GM23248 (cell line): ENCODE measurements at regions not wholly inside any gene's neighbourhood (a gene's known extent, or its start where the extent isn't known, plus 50 kb on each side); places are given as distances from the start of the nearest gene placed in this dataset.
"Not testable (repeated sequence)": the region's sequence is repeated elsewhere in the genome, so short reads cannot be mapped to it uniquely, and the experiment has no call there.

ENCODE experiments used
- DNase-seq: peaks from one replicate; pipeline ENCODE4 v3.0.0-alpha.2; 2015
- H2AFZ ChIP-seq: fragments of 200-600 bp; sonication (generic); 2 replicates; pipeline ENCODE4 v1.6.1; 2016; ENCODE audit warnings: antibody characterized with exemption
- H3F3A ChIP-seq: fragments of 200-600 bp; sonication (generic); 2 replicates; pipeline ENCODE4 v1.6.1; 2016; ENCODE audit warnings: mild to moderate bottlenecking, antibody characterized with exemption, mixed run types; ENCODE audit not compliant: insufficient read depth
- H3K27ac ChIP-seq: fragments of 200-600 bp; sonication (generic); 2 replicates; pipeline ENCODE4 v1.5.1; 2016; ENCODE audit warnings: mild to moderate bottlenecking
- H3K27me3 ChIP-seq: fragments of 200-600 bp; sonication (generic); replicated peaks from 2 replicates; pipeline ENCODE4 v1.6.1; 2016; ENCODE audit warnings: mild to moderate bottlenecking; ENCODE audit not compliant: insufficient read depth
- H3K36me3 ChIP-seq: fragments of 200-600 bp; sonication (generic); 2 replicates; pipeline ENCODE4 v1.6.1; 2016; ENCODE audit warnings: low read depth, mild to moderate bottlenecking
- H3K4me1 ChIP-seq: fragments of 200-600 bp; sonication (generic); 2 replicates; pipeline ENCODE4 v1.6.1; 2016; ENCODE audit warnings: mild to moderate bottlenecking; ENCODE audit not compliant: insufficient read depth
- H3K4me2 ChIP-seq: fragments of 200-600 bp; sonication (generic); one replicate; pipeline ENCODE4 v1.6.1; 2016; ENCODE audit warnings: mild to moderate bottlenecking; ENCODE audit not compliant: unreplicated experiment
- H3K4me3 ChIP-seq: fragments of 200-600 bp; sonication (generic); 2 replicates; pipeline ENCODE4 v1.5.1; 2016; ENCODE audit warnings: mild to moderate bottlenecking
- H3K79me2 ChIP-seq: fragments of 200-600 bp; sonication (generic); 2 replicates; pipeline ENCODE4 v1.6.1; 2016; ENCODE audit warnings: mild to moderate bottlenecking; ENCODE audit not compliant: insufficient read depth
- H3K9ac ChIP-seq: fragments of 200-600 bp; sonication (generic); 2 replicates; pipeline ENCODE4 v1.6.1; 2016; ENCODE audit warnings: mild to moderate bottlenecking
- H3K9me2 ChIP-seq: fragments of 200-600 bp; sonication (generic); 2 replicates; pipeline ENCODE4 v1.6.1; 2016; ENCODE audit warnings: mixed run types, mild to moderate bottlenecking, moderate library complexity; ENCODE audit not compliant: insufficient read depth
- H3K9me3 ChIP-seq: fragments of 200-600 bp; sonication (generic); one replicate; pipeline ENCODE4 v1.6.1; 2017; ENCODE audit warnings: low read depth
- H4K20me1 ChIP-seq: fragments of 200-600 bp; sonication (generic); 2 replicates; pipeline ENCODE4 v1.6.0; 2016; ENCODE audit not compliant: insufficient read depth
- EZH2 ChIP-seq: fragments of 200-600 bp; sonication (generic); IDR thresholded peaks from 2 replicates; pipeline ENCODE4 v1.6.1; 2018; ENCODE audit warnings: antibody characterized with exemption, mild to moderate bottlenecking; ENCODE audit not compliant: insufficient read depth, poor library complexity, severe bottlenecking
- EZH2phosphoT487 ChIP-seq: fragments of 200-600 bp; sonication (generic); IDR thresholded peaks from 2 replicates; pipeline ENCODE4 v1.6.1; 2018; ENCODE audit warnings: antibody characterized with exemption, moderate library complexity, mild to moderate bottlenecking, low read depth; ENCODE audit not compliant: insufficient read depth
- WGBS, 2 experiments: methylation state at CpG; one replicate each; pipeline ENCODE4 v1.1.6; 2015 to 2017; ENCODE audit warnings: low lambda C conversion rate in 2 of 2, low coverage in 1 of 2; ENCODE audit errors: missing lambda C conversion rate in 2 of 2; 5-methylcytosine and 5-hydroxymethylcytosine counted together
- in situ Hi-C: fragments of 300-500 bp; cut with MboI; formaldehyde crosslinking; loops from 2 replicates; pipeline ENCODE4 v1.15.0; 2020

DNA sequence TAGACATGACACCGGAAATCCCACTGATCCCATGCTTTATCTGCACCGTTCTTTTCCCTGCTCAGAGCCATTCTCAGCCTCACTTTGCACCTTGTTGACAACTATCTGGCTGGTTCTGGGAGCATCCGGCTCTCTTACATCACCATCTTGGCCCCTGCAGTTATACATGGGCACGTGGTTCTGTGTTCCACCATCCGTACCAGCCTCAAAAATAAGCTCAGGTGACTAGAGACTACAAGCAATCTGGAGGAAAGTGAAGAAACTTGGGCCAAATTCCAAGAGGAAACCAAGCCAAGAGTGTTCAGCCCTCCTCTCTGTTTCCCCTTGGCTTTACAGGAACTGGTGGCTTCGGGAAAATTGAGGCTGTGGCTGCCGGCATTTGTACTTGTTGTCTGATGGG lies 244.6 kb upstream of the ACVR2A start:
- no peak overlapping the region for H3K4me3 ChIP-seq
- no peaks in the 10 kb centered on the region for H3K36me3 ChIP-seq
- in situ Hi-C loops: no loop called here
- no peaks in the 10 kb centered on the region for H3K4me1 ChIP-seq
- TF ChIP-seq EZH2 (no peak), EZH2phosphoT487 (no peak)
- H3K27ac ChIP-seq: no peak overlapping the region
- H2AFZ ChIP-seq: no peak overlapping the region
- no peaks in the 10 kb centered on the region for H3K9me2 ChIP-seq
- H3K79me2 ChIP-seq: no peaks in the 10 kb centered on the region
- no peaks in the 10 kb centered on the region for H3K9me3 ChIP-seq
- H4K20me1 ChIP-seq: no peaks in the 10 kb centered on the region
- no peaks in the 10 kb centered on the region; the same call in 1 of the 2 replicates for H3K27me3 ChIP-seq
- H3F3A ChIP-seq: no peaks in the 10 kb centered on the region
- H3K9ac ChIP-seq: no peak overlapping the region
- DNase-seq: no peak
- 66 to 69% methylated on average over 7 of the region's 7 CpGs for WGBS, 2 experiments
- H3K4me2 ChIP-seq: no peak overlapping the region

- Histone ChIP-seq H3K4me3 (no peak overlapping the region), H3K79me2 (no peaks in the 10 kb centered on the region), H2AFZ (no peak overlapping the region), H3K9me3 (no peaks in the 10 kb centered on the region), H4K20me1 (no peaks in the 10 kb centered on the region), H3K27me3 (no peaks in the 10 kb centered on the region; the same call in 1 of the 2 replicates), H3K36me3 (no peaks in the 10 kb centered on the region), H3K4me2 (no peak overlapping the region), H3K9ac (no peak overlapping the region), H3K27ac (no peak overlapping the region), H3F3A (no peaks in the 10 kb centered on the region), H3K4me1 (no peaks in the 10 kb centered on the region), H3K9me2 (no peaks in the 10 kb centered on the region)
- in situ Hi-C loops: no loop called here
- TF ChIP-seq EZH2 (no peak), EZH2phosphoT487 (no peak)
- DNase-seq: peak; percentile 16
- WGBS, 2 experiments: 15 to 24% methylated on average over 4 of the region's 4 CpGs
Observed at GRCh38 chr2:147595200-147595599, 249.6 kb upstream of the ACVR2A start.

- Histone ChIP-seq H3K4me2 (no peak overlapping the region), H4K20me1 (no peaks in the 10 kb centered on the region), H3F3A (peaks cover 2% of the 10 kb centered on the region), H3K27ac (no peak overlapping the region), H3K79me2 (no peaks in the 10 kb centered on the region), H3K4me1 (peaks cover 2% of the 10 kb centered on the region; the same call in 1 of the 2 replicates), H2AFZ (no peak overlapping the region), H3K36me3 (no peaks in the 10 kb centered on the region), H3K9ac (no peak overlapping the region), H3K27me3 (no peaks in the 10 kb centered on the region; the same call in 1 of the 2 replicates), H3K4me3 (no peak overlapping the region), H3K9me3 (no peaks in the 10 kb centered on the region), H3K9me2 (no peaks in the 10 kb centered on the region)
- no peak for DNase-seq
- WGBS, 2 experiments: 53 to 63% methylated on average over 3 of the region's 3 CpGs
- TF ChIP-seq EZH2phosphoT487: no peak
- TF ChIP-seq EZH2: no peak
- in situ Hi-C loops: no loop called here
Observed at GRCh38 chr2:147594038-147594437, 250.8 kb upstream of the ACVR2A start.

GRCh38 chr2:147592784-147593183 lies 252.0 kb upstream of the ACVR2A start:
- in situ Hi-C loops: not testable (repeated sequence)

DNA sequence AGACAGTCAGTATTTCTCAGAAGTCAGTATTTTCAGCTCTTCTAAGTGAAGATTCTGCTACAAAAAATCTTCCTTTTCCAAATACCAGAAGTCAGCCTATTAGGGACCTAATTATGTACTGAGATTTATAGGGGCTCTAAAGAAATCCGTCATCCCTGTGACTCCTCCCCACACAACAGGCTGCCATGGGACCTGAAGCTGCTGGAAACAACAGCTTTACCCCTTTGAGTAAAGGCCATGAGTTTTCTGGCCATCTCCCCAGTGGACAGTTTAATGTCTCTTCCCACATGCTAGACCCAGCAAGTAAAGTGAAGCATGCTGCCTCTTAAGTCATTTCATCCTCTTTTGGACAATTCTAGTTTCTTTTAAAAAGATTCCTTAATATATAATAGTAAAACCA lies 255.7 kb upstream of the ACVR2A start:
- no peak for DNase-seq
- Histone ChIP-seq H3K4me2 (peak overlapping the region; percentile 16), H3K4me3 (no peak overlapping the region), H3K79me2 (no peaks in the 10 kb centered on the region), H3K9me2 (no peaks in the 10 kb centered on the region), H3K27ac (peak overlapping the region; percentile 49; the same call in 1 of the 2 replicates), H3F3A (peaks cover 16% of the 10 kb centered on the region), H4K20me1 (no peaks in the 10 kb centered on the region), H3K4me1 (peaks cover 18% of the 10 kb centered on the region), H3K36me3 (no peaks in the 10 kb centered on the region), H3K27me3 (no peaks in the 10 kb centered on the region), H3K9ac (no peak overlapping the region), H2AFZ (no peak overlapping the region), H3K9me3 (no peaks in the 10 kb centered on the region)
- in situ Hi-C loops: no loop called here
- 75 to 80% methylated on average over 1 of the region's 1 CpG for WGBS, 2 experiments
- TF ChIP-seq EZH2 (no peak), EZH2phosphoT487 (no peak)

More at GRCh38 chr2:147592784-147593183, 252.0 kb upstream of the ACVR2A start:
- not testable (repeated sequence) for H3K9ac ChIP-seq, H3K4me2 ChIP-seq, H3K36me3 ChIP-seq, H2AFZ ChIP-seq, DNase-seq, H3K27ac ChIP-seq, H3K79me2 ChIP-seq, H3K27me3 ChIP-seq, H3K9me2 ChIP-seq, H4K20me1 ChIP-seq, H3K4me3 ChIP-seq, H3K9me3 ChIP-seq
- Histone ChIP-seq H3F3A (peaks cover 13% of the 10 kb centered on the region), H3K4me1 (peaks cover 15% of the 10 kb centered on the region)
- 56 to 58% methylated on average over 2 of the region's 2 CpGs for WGBS, 2 experiments
